ENCODE measurements at regions not wholly inside any gene's neighbourhood (a gene's known extent, or its start where the extent isn't known, plus 50 kb on each side); places are given as distances from the start of the nearest gene placed in this dataset.

DNA sequence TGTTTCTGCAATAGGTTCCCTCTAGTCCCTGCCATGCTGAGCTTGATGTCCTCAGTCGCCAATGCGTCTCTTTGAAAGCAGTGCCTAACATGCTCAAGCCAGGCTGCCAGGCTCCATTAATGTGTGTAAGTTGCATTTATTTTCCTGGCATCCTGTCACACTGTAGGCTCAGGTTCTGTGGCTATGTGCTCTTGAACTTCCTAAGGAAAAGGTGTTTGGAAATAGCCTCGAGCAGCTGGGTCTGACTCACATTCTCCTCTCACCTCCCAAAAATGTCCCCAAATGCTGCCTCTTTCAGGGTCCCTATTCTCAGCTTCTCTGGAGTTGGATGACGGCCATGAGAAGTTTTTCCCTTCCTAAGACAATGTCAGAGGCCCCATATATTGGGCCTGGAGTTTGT lies 58.0 kb upstream of the SLC14A2 start:
- DNase-seq (no peak), ATAC-seq (ENCODE audit: low read depth) (no peak)
- Mint-ChIP-seq H3K4me1 (no peaks in the 10 kb centered on the region), H3K27me3 (peaks cover 6% of the 10 kb centered on the region), H3K9me3 (no peaks in the 10 kb centered on the region), H3K36me3 (ENCODE audit: low read depth) (no peaks in the 10 kb centered on the region), H3K27ac (no peak overlapping the region), H3K4me3 (no peak overlapping the region)
- POLR2A ChIA-PET = no interaction called here
- intact Hi-C loops (cut with micrococcal nuclease) = no loop called here
- CTCF ChIA-PET = no interaction called here
- TF ChIP-seq, protein P1, sequence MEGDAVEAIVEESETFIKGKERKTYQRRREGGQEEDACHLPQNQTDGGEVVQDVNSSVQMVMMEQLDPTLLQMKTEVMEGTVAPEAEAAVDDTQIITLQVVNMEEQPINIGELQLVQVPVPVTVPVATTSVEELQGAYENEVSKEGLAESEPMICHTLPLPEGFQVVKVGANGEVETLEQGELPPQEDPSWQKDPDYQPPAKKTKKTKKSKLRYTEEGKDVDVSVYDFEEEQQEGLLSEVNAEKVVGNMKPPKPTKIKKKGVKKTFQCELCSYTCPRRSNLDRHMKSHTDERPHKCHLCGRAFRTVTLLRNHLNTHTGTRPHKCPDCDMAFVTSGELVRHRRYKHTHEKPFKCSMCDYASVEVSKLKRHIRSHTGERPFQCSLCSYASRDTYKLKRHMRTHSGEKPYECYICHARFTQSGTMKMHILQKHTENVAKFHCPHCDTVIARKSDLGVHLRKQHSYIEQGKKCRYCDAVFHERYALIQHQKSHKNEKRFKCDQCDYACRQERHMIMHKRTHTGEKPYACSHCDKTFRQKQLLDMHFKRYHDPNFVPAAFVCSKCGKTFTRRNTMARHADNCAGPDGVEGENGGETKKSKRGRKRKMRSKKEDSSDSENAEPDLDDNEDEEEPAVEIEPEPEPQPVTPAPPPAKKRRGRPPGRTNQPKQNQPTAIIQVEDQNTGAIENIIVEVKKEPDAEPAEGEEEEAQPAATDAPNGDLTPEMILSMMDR (IDR thresholded peaks at IDR 0.05) = no peak

- ChIA-PET CTCF (no interaction called here), POLR2A (no interaction called here)
- TF ChIP-seq, protein P1 (IDR thresholded peaks at IDR 0.05) = no peak
- no peak for DNase-seq
- no peaks in the 10 kb centered on the region for H3K4me1 Mint-ChIP-seq
- peaks cover 2% of the 10 kb centered on the region for H3K27me3 Mint-ChIP-seq
- no peak overlapping the region for H3K4me3 Mint-ChIP-seq
- H3K9me3 Mint-ChIP-seq = no peaks in the 10 kb centered on the region
- intact Hi-C loops (cut with micrococcal nuclease) = no loop called here
- no peaks in the 10 kb centered on the region for H3K36me3 Mint-ChIP-seq (ENCODE audit: low read depth)
- ATAC-seq (ENCODE audit: low read depth) = no peak
- H3K27ac Mint-ChIP-seq = no peak overlapping the region
Measured at GRCh38 chr18:45557779-45558178, 57.5 kb upstream of the SLC14A2 start.

DNA sequence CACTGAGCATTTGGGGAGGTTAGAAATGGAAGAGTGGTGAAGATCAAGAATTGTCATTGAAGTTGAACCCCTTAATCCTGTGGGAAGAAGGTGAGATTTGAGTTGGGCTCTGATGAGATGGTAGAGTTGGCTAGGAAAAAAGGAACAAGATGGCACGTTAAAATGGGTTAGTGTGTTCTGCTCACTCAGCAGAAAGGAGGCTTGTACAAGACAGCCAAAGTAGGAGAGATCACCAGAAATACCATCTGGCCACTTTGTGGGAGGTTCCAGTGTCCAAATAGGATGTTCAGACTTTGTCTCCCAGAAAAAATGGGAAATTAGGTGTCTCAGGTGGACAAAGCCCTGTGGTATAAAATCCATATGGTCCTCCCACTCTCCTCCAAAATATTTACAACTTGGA lies 56.0 kb upstream of the SLC14A2 start:
- H3K4me3 Mint-ChIP-seq = no peak overlapping the region
- no peak overlapping the region for H3K27ac Mint-ChIP-seq
- CTCF ChIA-PET = no interaction called here
- no peaks in the 10 kb centered on the region for H3K4me1 Mint-ChIP-seq
- H3K36me3 Mint-ChIP-seq (ENCODE audit: low read depth) = no peaks in the 10 kb centered on the region
- intact Hi-C loops (cut with micrococcal nuclease) = no loop called here
- ATAC-seq (ENCODE audit: low read depth) (no peak), DNase-seq (no peak)
- TF ChIP-seq, protein P1 (IDR thresholded peaks at IDR 0.05) = no peak
- POLR2A ChIA-PET = no interaction called here
- peaks cover 2% of the 10 kb centered on the region for H3K27me3 Mint-ChIP-seq
- H3K9me3 Mint-ChIP-seq = no peaks in the 10 kb centered on the region

DNA sequence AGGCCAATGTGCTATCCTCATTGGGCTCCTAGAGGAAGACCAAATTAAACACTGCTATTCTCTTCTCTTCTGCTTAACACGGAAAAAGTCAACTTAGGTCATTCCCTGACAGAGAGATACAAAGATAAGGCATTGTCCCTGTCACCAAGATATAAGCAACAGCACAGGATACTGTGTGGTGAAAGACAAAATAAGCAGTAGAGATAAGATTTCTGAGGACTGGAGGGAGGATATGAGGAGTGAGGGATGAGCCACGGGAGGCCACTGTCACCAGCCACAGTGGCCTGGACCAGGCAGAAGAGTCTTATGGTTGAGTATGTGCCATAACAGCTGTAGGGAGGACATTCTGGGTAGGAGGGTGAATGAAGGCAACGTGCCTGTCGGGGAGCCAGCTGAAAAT lies 54.4 kb upstream of the SLC14A2 start:
- POLR2A ChIA-PET = no interaction called here
- intact Hi-C loops (cut with micrococcal nuclease) = no loop called here
- H3K27ac Mint-ChIP-seq = no peak overlapping the region
- TF ChIP-seq, protein P1 (IDR thresholded peaks at IDR 0.05) = no peak
- H3K4me3 Mint-ChIP-seq = no peak overlapping the region
- peaks cover 2% of the 10 kb centered on the region for H3K27me3 Mint-ChIP-seq
- DNase-seq (no peak), ATAC-seq (ENCODE audit: low read depth) (no peak)
- no peaks in the 10 kb centered on the region for H3K36me3 Mint-ChIP-seq (ENCODE audit: low read depth)
- CTCF ChIA-PET = no interaction called here
- H3K9me3 Mint-ChIP-seq = no peaks in the 10 kb centered on the region
- no peaks in the 10 kb centered on the region for H3K4me1 Mint-ChIP-seq

- ChIA-PET POLR2A (no interaction called here), CTCF (no interaction called here)
- Mint-ChIP-seq H3K27ac (no peak overlapping the region), H3K4me3 (no peak overlapping the region), H3K9me3 (no peaks in the 10 kb centered on the region), H3K36me3 (ENCODE audit: low read depth) (no peaks in the 10 kb centered on the region), H3K4me1 (no peaks in the 10 kb centered on the region), H3K27me3 (peaks cover 2% of the 10 kb centered on the region)
- TF ChIP-seq, protein P1 (IDR thresholded peaks at IDR 0.05) = no peak
- ATAC-seq (ENCODE audit: low read depth) (no peak), DNase-seq (no peak)
- intact Hi-C loops (cut with micrococcal nuclease) = no loop called here
Measured at GRCh38 chr18:45562567-45563479, 52.5 kb upstream of the SLC14A2 start.
